ENCODE measurements at regions not wholly inside any gene's neighbourhood (a gene's known extent, or its start where the extent isn't known, plus 50 kb on each side); places are given as distances from the start of the nearest gene placed in this dataset.
"Not testable (repeated sequence)": the region's sequence is repeated elsewhere in the genome, so short reads cannot be mapped to it uniquely, and the experiment has no call there.

- DNase-seq, result no peak
Observed at GRCh38 chr3:109809513-109809912, 472.2 kb upstream of the DPPA4 start.

DNA sequence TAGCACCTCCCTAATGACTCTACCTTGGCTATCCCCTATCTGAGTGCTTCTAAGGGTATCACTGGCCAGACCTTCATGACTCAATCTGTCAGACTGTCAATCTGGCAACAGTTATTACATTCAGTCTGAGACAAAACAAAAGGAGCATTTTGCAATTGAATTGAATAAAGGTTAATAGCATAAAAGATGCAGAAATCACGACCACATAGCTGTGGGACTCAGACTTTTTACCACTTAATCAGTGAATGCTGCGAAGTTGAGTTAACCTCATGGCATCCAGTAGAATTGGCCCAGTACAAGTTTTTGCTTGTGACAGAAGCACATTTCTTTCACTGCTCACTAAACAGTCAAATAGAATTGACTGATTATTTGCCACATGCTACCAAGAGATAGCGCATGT lies 480.7 kb upstream of the DPPA4 start:
- no peak for DNase-seq

GRCh38 chr3:109819734-109820133 lies 482.4 kb upstream of the DPPA4 start:
- no peak for DNase-seq

DNA sequence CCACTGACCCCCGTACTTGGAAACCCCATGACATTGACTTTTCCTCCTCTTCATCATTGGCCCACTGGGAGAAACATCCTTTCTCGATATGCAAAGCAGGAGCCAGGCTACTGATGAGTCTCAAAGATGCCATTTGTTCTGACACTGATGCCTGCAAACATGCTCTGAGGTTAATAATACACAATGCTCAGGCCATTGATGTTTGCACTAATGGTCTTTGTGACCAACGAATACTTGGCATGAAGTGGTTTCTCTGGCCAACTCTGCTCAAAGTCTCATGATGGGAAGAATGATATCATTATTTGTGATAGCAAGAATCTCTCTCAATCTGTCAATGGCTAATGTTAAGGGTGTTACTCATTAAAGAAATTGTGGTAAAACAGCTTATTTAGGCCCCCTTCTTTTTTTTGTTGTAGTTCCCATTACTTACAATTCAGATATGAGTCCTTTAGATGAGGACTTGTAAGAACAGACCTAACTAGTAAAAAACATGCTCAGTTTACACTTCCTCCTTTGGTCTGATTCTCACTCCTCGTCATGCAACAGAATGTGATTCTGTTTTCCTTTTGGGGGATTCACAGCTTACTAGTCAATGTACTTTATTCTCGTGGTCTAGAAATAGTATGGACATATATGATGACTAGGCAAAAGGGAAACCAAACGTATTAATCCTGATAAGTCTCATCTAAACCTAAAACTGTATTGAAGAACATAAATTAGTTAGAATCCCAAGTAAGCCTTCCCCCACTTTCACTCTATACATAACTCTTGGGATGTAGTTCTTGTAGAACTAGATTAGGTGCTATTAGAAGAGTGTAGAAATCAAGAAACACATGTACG lies 488.8 kb upstream of the DPPA4 start:
- no peak for DNase-seq

DNA sequence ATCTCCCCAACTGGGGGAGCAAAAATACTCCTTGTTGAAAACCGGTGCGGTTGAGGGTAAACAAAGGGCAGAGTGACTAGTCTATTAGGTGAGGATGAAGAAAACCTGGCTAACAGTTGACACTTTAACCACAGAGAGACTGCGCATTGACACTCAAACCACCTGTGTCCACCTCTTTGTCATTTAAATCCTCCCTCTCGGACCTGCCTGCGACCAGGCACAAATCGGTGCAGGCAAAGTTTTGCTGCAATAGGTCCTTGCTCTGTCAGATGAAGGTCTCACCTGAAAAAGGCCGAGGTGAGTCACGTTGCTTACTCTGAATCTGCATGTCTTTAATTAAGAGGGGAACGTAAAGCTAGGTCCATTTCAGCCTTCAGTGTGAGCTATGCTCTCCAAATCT lies 494.1 kb upstream of the DPPA4 start:
- no peak for DNase-seq

- no peak for DNase-seq
Observed at GRCh38 chr3:109835958-109836357, 498.6 kb upstream of the DPPA4 start.

DNA sequence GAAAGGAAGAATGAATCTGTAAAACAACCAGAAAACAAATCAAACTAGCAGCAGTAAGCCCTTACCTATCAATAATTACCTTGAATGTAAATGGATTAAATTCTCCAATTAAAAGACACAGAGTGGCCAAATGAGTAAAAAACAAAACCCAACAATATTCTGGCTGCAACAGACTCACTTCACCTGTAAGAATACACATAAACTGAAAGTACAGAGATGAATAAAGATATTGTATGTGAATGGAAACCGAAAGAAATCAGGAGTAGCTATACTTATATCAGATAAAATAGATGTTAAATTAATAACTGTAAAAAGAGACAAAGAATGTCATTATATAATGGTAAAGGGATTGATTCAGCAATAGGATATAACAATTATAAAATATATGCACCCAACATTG lies 514.5 kb upstream of the DPPA4 start:
- DNase-seq, result no peak

DNA sequence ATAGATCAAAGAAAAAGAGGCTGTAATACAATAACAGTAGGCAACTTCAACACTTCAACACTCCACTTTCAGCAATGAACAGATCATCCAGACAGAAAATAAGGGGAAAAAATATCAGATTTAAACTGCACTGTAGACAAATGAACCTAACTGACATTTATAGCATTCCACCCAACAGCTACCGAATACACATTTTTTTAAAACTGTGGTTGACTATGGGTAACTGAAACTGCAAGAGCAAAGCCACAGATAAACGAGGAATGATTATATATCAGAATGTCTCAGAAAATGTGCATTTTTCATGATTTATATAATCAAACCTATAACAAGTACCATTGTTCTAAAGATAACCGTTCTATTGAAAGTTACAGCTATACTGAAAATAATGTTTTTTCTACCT lies 514.9 kb upstream of the DPPA4 start:
- DNase-seq, result no peak

GRCh38 chr3:109853077-109853731 lies 515.9 kb upstream of the DPPA4 start:
- DNase-seq, result no peak

- no peak for DNase-seq
Observed at GRCh38 chr3:109863701-109864100, 526.4 kb upstream of the DPPA4 start.

DNA sequence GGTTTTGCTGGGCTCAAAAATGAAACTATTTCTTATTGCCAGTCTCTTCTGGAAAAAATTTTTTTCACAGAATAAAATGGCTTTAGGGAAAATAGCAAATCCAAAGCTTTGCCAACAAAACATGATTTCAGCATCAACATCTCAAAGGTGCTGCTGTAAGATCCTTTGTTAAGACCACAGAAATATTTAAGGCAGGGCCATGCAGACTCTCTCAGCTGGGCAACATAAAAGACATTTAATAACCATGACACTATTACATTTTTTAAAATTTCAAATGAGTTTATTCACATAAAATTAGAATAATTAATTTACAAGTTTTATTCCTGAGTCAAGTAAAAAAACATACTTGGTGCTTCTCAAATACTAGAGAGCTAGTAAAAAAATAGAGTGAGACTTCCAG lies 527.1 kb upstream of the DPPA4 start:
- DNase-seq, result no peak

DNA sequence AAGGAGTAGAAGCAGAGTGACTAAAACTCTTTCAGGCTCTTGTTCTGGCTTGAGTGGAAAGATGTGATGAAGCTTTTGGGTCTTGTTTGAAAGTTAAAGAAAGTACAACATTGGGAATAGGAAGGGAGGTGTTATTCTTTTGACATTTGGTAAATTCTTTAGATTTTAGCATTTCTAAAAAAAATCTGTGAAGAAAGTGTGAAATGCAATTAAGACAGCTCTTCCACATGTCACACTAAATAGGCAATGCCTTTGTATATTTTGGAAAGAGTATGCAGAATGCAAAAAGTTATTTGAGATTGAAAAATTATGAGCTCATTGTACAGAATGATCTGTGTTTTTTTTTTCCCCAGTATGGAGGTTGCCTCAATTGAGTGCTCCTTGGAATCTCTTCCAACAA lies 532.2 kb upstream of the DPPA4 start:
- no peak for DNase-seq

- no peak for DNase-seq
Observed at GRCh38 chr3:109874896-109875708, 537.8 kb upstream of the DPPA4 start.

- DNase-seq, result not testable (repeated sequence)
Observed at GRCh38 chr3:109877616-109878015, 540.3 kb upstream of the DPPA4 start.

- DNase-seq, result no peak
Observed at GRCh38 chr3:109882144-109882543, 544.8 kb upstream of the DPPA4 start.

DNA sequence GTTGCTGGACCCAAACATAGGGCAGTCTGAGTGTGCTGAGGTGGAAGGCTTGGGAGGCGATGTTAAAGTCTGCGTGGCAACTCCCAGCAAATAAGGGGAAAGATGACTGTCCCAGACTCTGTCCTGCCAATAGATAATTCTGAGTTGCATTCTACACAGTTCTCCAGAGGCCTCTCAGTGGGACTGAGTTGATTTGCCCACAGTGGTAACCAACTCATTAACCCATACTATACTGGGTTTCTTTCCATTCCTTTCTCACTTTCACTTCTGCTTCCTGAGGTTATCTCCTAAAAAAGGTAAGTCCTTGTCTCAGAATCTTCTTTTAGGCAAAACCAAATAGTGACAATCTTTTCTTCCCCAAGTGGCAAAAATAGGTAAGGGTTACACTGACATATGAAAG lies 549.9 kb upstream of the DPPA4 start:
- no peak for DNase-seq

- DNase-seq, result no peak
Observed at GRCh38 chr3:109888026-109888425, 550.7 kb upstream of the DPPA4 start.

GRCh38 chr3:109897734-109898133 lies 560.4 kb upstream of the DPPA4 start:
- no peak for DNase-seq

DNA sequence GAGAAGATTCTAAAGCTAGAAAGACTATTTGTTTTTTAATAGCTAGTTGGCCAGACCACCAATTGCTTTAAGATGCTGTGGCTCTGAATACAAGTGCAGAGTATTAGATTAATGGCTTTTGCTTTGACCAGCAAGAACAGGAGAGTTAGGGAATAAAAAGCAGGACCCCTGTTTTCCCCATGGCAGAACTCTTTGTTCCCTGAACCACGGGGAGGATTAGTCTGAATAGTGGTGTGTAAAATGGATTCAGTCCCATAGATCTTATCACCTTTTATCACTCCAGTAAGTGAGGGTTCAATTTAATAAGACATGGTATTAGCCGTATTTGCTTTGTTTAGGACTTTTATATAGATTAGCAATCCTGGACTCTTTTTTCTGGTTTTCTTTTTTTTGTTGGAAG lies 562.6 kb upstream of the DPPA4 start:
- DNase-seq, result no peak

GRCh38 chr3:109900783-109901182 lies 563.4 kb upstream of the DPPA4 start:
- DNase-seq, result no peak

DNA sequence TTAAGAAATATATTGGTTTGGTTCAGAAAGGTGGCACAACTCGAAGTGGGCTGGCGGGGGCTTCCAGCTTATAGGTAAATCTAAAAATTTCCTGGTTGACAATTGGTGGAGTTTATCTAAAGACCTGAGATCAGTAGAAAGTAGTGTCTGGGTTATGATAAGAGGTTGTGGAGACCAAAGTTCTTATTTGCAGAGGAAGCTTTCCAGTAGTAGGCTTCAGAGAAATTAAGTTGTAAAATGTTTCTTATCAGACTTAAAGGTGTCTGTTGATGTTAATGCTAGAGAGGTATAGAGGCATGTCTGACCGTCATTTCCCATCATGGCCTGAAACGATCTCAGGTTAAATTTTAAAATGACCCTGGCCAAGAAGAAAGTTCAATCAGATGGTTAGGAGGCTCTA lies 565.2 kb upstream of the DPPA4 start:
- DNase-seq, result no peak

DNA sequence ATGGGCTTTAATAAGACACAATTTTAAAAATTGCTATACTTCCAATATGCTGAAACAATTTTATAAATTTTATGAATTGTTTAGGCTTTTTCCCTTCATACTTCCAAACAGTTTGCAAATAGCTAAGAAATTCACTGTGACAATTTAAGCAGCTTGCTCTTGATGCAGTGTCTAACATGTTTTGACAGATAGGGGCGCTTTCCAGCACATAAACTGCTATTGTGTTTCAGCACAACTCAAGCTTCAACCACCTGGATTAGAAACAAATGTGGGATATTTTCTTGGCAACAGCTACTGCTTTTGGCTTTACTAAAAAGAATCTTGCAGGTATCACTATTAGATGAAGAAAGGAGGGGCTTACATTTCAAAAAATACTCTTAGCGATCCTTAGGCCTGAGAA lies 565.8 kb upstream of the DPPA4 start:
- no peak for DNase-seq

DNA sequence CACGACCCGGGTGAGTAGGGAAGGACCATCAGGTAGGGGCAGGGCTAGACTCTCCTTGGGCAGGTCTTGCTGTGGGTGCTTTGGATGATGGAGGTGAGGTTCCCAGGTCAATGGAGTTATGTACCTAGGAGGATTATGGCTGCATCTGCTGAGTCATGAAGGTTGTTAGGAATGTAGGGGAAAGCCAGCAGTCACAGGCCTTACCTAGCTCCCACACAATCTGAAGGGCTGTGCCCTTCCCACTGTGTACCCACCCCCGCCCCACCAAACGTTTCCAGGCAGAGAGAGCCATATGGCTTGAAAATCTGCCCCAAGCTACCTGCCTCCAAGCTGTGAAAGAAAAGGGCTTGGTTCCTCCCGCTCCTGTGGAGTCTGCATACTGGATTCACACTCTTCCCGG lies 573.4 kb upstream of the DPPA4 start:
- no peak for DNase-seq

- DNase-seq, result no peak
Observed at GRCh38 chr3:109918740-109919139, 581.4 kb upstream of the DPPA4 start.
